ENCODE measurements at regions not wholly inside any gene's neighbourhood (a gene's known extent, or its start where the extent isn't known, plus 50 kb on each side); places are given as distances from the start of the nearest gene placed in this dataset.

GRCh38 chr5:72644296-72644695, 137.1 kb upstream of the ZNF366 start:
- TF ChIP-seq CTCF (IDR thresholded peaks at IDR 0.05) (no peak), POLR2A (IDR thresholded peaks at IDR 0.05) (no peak), POLR2AphosphoS5 (IDR thresholded peaks at IDR 0.05) (no peak), EP300 (IDR thresholded peaks at IDR 0.05) (no peak)

All from gastroesophageal sphincter (tissue), 3 donors.